Omental fat pad (tissue), 3 donors: ENCODE measurements at regions not wholly inside any gene's neighbourhood (a gene's known extent, or its start where the extent isn't known, plus 50 kb on each side); places are given as distances from the start of the nearest gene placed in this dataset.

Source experiments
- ATAC-seq: fragments of 150-250 bp; one replicate; pipeline ENCODE4 v1.9.1; 2016; ENCODE audit warnings: mild to moderate bottlenecking, moderate library complexity; ENCODE audit not compliant: low FRiP score
- DNase-seq: peaks from one replicate; pipeline ENCODE4 v3.0.0-alpha.2; 2019; ENCODE audit warnings: low spot score
- TF ChIP-seq, protein P1 (sequence below), 3 donors: fragments of 450-650 bp; IDR thresholded peaks; one replicate each; pipeline ENCODE4 v1.5.1; 2016 to 2017; ENCODE audit warnings: antibody characterized with exemption in 3 of 3, mild to moderate bottlenecking in 3 of 3, moderate library complexity in 2 of 3

DNA sequence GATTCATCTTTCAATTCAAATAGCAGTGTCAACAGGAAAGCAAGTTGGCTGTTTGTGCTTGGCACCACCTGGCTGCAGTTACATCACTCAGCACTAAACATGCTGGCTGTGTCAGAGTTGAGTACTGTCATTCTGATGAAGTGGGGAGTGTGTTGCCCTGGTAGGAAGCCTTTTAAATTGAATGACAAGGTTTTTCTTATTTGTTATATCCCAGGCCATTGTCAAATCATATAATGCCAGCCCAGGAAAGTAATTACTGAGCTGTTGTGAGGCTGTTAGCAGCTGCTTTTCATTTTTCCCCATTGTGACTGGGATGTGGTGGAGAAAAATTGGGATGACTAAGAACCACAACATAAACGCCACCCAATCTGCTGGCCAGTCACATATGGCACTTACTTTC lies 106.5 kb upstream of the PRKD1 start:
- no peak for DNase-seq
- ATAC-seq, result no peak
- TF ChIP-seq, protein P1, sequence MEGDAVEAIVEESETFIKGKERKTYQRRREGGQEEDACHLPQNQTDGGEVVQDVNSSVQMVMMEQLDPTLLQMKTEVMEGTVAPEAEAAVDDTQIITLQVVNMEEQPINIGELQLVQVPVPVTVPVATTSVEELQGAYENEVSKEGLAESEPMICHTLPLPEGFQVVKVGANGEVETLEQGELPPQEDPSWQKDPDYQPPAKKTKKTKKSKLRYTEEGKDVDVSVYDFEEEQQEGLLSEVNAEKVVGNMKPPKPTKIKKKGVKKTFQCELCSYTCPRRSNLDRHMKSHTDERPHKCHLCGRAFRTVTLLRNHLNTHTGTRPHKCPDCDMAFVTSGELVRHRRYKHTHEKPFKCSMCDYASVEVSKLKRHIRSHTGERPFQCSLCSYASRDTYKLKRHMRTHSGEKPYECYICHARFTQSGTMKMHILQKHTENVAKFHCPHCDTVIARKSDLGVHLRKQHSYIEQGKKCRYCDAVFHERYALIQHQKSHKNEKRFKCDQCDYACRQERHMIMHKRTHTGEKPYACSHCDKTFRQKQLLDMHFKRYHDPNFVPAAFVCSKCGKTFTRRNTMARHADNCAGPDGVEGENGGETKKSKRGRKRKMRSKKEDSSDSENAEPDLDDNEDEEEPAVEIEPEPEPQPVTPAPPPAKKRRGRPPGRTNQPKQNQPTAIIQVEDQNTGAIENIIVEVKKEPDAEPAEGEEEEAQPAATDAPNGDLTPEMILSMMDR (IDR thresholded peaks at IDR 0.05), result no peak

DNA sequence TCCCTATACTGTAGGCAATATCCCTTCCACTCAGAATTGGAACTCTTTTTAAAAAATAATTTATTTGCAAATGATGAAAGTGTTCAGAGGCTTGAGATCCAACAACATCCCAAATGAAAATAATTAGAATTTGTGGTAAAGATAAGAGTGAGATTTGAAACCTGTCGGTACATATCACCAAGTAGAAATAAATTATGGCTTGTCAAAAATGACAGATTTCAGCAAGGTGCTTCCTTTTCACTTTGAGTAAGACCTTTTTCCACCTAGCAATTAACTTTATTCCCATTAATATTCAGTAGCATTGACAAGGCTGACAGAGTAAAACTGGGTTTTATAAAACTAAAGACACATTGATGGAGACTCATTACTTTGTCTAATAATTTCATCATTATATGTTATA lies 107.7 kb upstream of the PRKD1 start:
- TF ChIP-seq, protein P1 (IDR thresholded peaks at IDR 0.05), result no peak
- no peak for ATAC-seq
- no peak for DNase-seq

DNA sequence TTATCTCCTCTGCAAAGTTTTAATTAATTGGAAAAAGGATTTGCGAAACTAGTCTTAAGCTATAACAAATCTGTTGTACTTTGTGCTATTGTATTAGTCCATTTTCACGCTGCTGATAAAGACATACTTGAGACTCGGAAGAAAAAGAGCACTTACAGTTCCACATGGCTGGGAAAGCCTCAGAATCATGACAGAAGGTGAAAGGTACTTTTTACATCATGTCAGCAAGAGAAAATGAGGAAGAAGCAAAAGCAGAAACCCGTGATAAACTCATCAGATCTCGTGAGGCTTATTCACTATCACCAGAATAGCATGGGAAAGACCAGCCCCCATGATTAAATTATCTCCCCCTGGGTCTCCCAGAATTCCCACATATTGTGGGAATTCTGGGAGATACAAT lies 118.1 kb upstream of the PRKD1 start:
- ATAC-seq (no peak), DNase-seq (no peak)
- TF ChIP-seq, protein P1 (IDR thresholded peaks at IDR 0.05), result no peak

DNA sequence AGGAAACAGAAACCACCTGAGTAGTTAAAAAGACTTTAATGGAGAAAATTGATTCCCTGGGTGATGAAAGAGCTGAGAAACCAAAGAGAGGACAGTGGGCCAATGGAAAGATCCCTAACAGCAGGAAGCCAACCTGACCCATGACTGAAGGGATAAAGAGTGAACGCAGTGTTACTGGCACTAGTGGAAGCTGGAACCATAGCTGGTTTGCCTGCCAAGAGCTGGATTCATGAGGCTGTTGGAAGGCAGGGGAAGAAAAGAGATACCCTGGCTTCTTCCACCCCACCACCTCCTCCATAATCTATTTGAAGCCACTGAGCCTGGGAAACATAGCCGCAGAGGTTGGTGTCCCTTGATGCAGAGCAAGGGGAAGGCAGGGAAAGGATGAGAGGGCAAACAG lies 125.5 kb upstream of the PRKD1 start:
- no peak for ATAC-seq
- no peak for DNase-seq
- TF ChIP-seq, protein P1 (IDR thresholded peaks at IDR 0.05), result no peak

DNA sequence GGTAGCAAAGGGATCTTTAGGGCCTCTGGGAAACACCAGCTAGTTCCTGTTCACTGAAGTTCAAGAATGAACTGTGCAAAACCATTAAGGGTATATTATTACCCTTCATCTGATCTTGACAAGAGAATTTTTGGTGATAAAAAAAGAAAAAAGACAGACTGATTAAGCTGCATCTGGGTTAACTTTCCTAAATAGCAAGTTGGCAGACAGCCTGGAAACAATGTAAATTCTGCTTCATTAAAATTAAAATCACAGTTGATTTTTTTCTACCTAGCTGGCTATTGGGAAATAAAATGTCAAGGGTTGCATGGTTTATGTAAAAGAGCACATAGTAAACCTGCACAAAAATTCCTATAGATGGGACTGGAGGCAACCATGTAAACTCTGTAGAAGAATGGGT lies 126.6 kb upstream of the PRKD1 start:
- ATAC-seq, result no peak
- TF ChIP-seq, protein P1 (IDR thresholded peaks at IDR 0.05), result no peak

DNA sequence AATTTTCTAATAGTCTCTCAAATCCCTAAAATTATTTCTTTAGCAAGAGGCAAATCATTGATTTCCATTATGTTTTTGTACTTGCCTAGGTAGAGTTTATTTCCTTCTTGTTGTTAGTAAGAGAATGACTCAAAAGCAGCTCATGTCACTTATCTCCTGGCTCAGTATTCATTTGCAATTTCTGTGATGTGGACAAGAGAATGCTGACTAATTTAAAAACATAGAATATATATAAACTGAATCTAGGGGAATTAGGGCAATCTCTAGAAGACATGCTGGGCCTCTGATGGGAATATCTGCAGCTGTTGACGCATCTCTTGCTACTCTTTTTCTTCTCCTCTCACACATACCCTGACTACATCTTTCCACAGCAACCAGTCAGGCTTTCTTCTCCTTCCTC lies 130.8 kb upstream of the PRKD1 start:
- TF ChIP-seq, protein P1 (IDR thresholded peaks at IDR 0.05), result no peak
- DNase-seq, result no peak
- no peak for ATAC-seq

More for the DNA sequence above, 126.6 kb upstream of the PRKD1 start:
- DNase-seq, result no peak

DNA sequence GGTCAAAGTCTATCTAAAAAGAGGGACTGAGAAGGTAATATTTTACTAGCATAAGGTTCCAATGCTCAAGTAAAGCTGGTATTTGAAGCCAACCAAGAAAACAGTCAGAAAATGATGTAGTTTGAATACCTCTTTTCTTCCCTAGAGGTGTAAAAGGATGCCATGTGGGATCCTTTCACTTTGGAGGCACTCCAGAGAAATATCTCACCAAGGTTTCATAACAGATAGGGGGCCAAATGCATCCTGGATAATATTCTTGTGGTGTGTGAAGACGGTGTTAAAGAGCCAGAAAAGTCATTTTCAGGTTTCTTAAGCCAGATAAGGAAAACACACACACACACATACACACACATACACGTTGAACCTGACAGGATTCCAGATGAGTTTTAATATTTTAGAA lies 136.1 kb upstream of the PRKD1 start:
- no peak for ATAC-seq
- no peak for DNase-seq
- TF ChIP-seq, protein P1 (IDR thresholded peaks at IDR 0.05), result no peak
